ENCODE measurements at regions not wholly inside any gene's neighbourhood (a gene's known extent, or its start where the extent isn't known, plus 50 kb on each side); places are given as distances from the start of the nearest gene placed in this dataset.

- Histone ChIP-seq H3K4me3 (ENCODE audit: low read depth in 2 of 2, low read length in 2 of 2) (no peak overlapping the region), H3K9me3 (ENCODE audit: control insufficient read depth, insufficient read depth, low read depth, low read length) (no peaks in the 10 kb centered on the region), H3K4me1 (ENCODE audit: control insufficient read depth, insufficient read depth, low read length) (no peaks in the 10 kb centered on the region), H3K36me3 (ENCODE audit: control insufficient read depth, insufficient read depth, low read length) (peaks cover 2% of the 10 kb centered on the region; the same call in 1 of the 2 replicates), H3K27me3 (ENCODE audit: control insufficient read depth, insufficient read depth, low read length) (no peaks in the 10 kb centered on the region), H3K27ac (ENCODE audit: low read length) (no peak overlapping the region)
- TF ChIP-seq POLR2AphosphoS5 (IDR thresholded peaks at IDR 0.05; ENCODE audit: low read depth, low read length): no peak
- TF ChIP-seq TCF7L2 (IDR thresholded peaks at IDR 0.05; ENCODE audit: low read depth, low read length): no peak
- no peak for TF ChIP-seq REST (IDR thresholded peaks at IDR 0.05; ENCODE audit: insufficient read depth in 1 of 2, low read depth in 2 of 2, low read length in 1 of 2)
- no peak for TF ChIP-seq CTCF (IDR thresholded peaks at IDR 0.05)
- no peak for TF ChIP-seq SIN3A (IDR thresholded peaks at IDR 0.05; ENCODE audit: borderline replicate concordance, insufficient read depth, low read depth, low read length)
- DNase-seq (ENCODE audit: low read depth, low spot score) (no peak), ATAC-seq (no peak)
- in situ Hi-C loops (cut with HindIII; ENCODE audit: low pct_unique_long_range_greater_than_20kb, low sequenced_read_pairs) (no loop called here), intact Hi-C loops (cut with micrococcal nuclease; ENCODE audit: unreplicated experiment) (loop anchor here (5.0 to 10.0 kb wide), 3 partner anchors 632 to 1125 kb away; no protein-coding TSS in a partner anchor)
- ChIA-PET CTCF (interaction anchor here (0.5 kb wide), 1 partner anchor 58 kb away, joined by 6 read pairs; no protein-coding TSS in a partner anchor), POLR2A (no interaction called here)
- BruUV-seq (replicated peaks): no TSS peak
These were observed 294.9 kb downstream of the UTRN start for GRCh38 chr6:144580039-144580438.

GRCh38 chr6:144580771-144581170, 295.6 kb downstream of the UTRN start:
- in situ Hi-C loops (cut with HindIII; ENCODE audit: low pct_unique_long_range_greater_than_20kb, low sequenced_read_pairs) (no loop called here), intact Hi-C loops (cut with micrococcal nuclease; ENCODE audit: unreplicated experiment) (loop anchor here (5.0 to 10.0 kb wide), 3 partner anchors 632 to 1124 kb away; no protein-coding TSS in a partner anchor)
- Histone ChIP-seq H3K27ac (ENCODE audit: low read length) (no peak overlapping the region), H3K4me1 (ENCODE audit: control insufficient read depth, insufficient read depth, low read length) (no peaks in the 10 kb centered on the region), H3K9me3 (ENCODE audit: control insufficient read depth, insufficient read depth, low read depth, low read length) (no peaks in the 10 kb centered on the region), H3K36me3 (ENCODE audit: control insufficient read depth, insufficient read depth, low read length) (peaks cover 2% of the 10 kb centered on the region; the same call in 1 of the 2 replicates), H3K4me3 (ENCODE audit: low read depth in 2 of 2, low read length in 2 of 2) (no peak overlapping the region), H3K27me3 (ENCODE audit: control insufficient read depth, insufficient read depth, low read length) (no peaks in the 10 kb centered on the region)
- BruUV-seq (replicated peaks): no TSS peak
- TF ChIP-seq CTCF (IDR thresholded peaks at IDR 0.05): no peak
- TF ChIP-seq SIN3A (IDR thresholded peaks at IDR 0.05; ENCODE audit: borderline replicate concordance, insufficient read depth, low read depth, low read length): no peak
- TF ChIP-seq REST (IDR thresholded peaks at IDR 0.05; ENCODE audit: insufficient read depth in 1 of 2, low read depth in 2 of 2, low read length in 1 of 2): no peak
- TF ChIP-seq TCF7L2 (IDR thresholded peaks at IDR 0.05; ENCODE audit: low read depth, low read length): no peak
- no peak for TF ChIP-seq POLR2AphosphoS5 (IDR thresholded peaks at IDR 0.05; ENCODE audit: low read depth, low read length)
- ChIA-PET POLR2A (no interaction called here), CTCF (interaction anchor here (0.5 kb wide), 1 partner anchor 59 kb away, joined by 6 read pairs; no protein-coding TSS in a partner anchor)
- no peak for DNase-seq (ENCODE audit: low read depth, low spot score)
- ATAC-seq: no peak
